Lower leg skin (tissue), 3 donors: ENCODE measurements at regions not wholly inside any gene's neighbourhood (a gene's known extent, or its start where the extent isn't known, plus 50 kb on each side); places are given as distances from the start of the nearest gene placed in this dataset.
"Not testable (repeated sequence)": the region's sequence is repeated elsewhere in the genome, so short reads cannot be mapped to it uniquely, and the experiment has no call there.

Experiments
- POLR2A ChIP-seq, 2 donors: fragments of 450-650 bp; IDR thresholded peaks; one replicate each; pipeline ENCODE4 v1.6.1; 2016 to 2017; ENCODE audit warnings: antibody characterized with exemption in 2 of 2, mild to moderate bottlenecking in 1 of 2, moderate library complexity in 1 of 2
- TF ChIP-seq, protein P1 (sequence below), 3 donors: fragments of 450-650 bp; IDR thresholded peaks; one replicate each; pipeline ENCODE4 v1.5.1; 2016; ENCODE audit warnings: antibody characterized with exemption in 3 of 3, mild to moderate bottlenecking in 3 of 3, moderate library complexity in 2 of 3

GRCh38 chr5:42980391-42980790 lies 59.7 kb downstream of the ANXA2R start:
- TF ChIP-seq, protein P1, sequence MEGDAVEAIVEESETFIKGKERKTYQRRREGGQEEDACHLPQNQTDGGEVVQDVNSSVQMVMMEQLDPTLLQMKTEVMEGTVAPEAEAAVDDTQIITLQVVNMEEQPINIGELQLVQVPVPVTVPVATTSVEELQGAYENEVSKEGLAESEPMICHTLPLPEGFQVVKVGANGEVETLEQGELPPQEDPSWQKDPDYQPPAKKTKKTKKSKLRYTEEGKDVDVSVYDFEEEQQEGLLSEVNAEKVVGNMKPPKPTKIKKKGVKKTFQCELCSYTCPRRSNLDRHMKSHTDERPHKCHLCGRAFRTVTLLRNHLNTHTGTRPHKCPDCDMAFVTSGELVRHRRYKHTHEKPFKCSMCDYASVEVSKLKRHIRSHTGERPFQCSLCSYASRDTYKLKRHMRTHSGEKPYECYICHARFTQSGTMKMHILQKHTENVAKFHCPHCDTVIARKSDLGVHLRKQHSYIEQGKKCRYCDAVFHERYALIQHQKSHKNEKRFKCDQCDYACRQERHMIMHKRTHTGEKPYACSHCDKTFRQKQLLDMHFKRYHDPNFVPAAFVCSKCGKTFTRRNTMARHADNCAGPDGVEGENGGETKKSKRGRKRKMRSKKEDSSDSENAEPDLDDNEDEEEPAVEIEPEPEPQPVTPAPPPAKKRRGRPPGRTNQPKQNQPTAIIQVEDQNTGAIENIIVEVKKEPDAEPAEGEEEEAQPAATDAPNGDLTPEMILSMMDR (IDR thresholded peaks at IDR 0.05), result not testable (repeated sequence)
- TF ChIP-seq POLR2A (IDR thresholded peaks at IDR 0.05), result not testable (repeated sequence)
